CD1c-positive myeloid dendritic cell (primary cell): ENCODE measurements at regions not wholly inside any gene's neighbourhood (a gene's known extent, or its start where the extent isn't known, plus 50 kb on each side); places are given as distances from the start of the nearest gene placed in this dataset.

Experiments
- DNase-seq: peaks from one replicate; pipeline ENCODE4 v3.0.0-alpha.2; 2016; ENCODE audit errors: extremely low spot score

- peak; percentile 55 for DNase-seq
These were observed 154.1 kb upstream of the HS6ST1 start for GRCh38 chr2:128472789-128473174.

GRCh38 chr2:128473175-128474035, 154.7 kb upstream of the HS6ST1 start:
- DNase-seq = peak; percentile 31

GRCh38 chr2:128474036-128474955, 155.6 kb upstream of the HS6ST1 start:
- no peak for DNase-seq

GRCh38 chr2:128474962-128475361, 156.3 kb upstream of the HS6ST1 start:
- DNase-seq = no peak

GRCh38 chr2:128475427-128476211, 157.0 kb upstream of the HS6ST1 start:
- no peak for DNase-seq

- no peak for DNase-seq
These were observed 158.6 kb upstream of the HS6ST1 start for GRCh38 chr2:128477026-128477820.

GRCh38 chr2:128477891-128478290, 159.2 kb upstream of the HS6ST1 start:
- no peak for DNase-seq

- DNase-seq = no peak
These were observed 167.3 kb upstream of the HS6ST1 start for GRCh38 chr2:128485761-128486639.

- no peak for DNase-seq
These were observed 168.1 kb upstream of the HS6ST1 start for GRCh38 chr2:128486640-128487375.

- DNase-seq = no peak
These were observed 169.2 kb upstream of the HS6ST1 start for GRCh38 chr2:128487650-128488387.

- DNase-seq = no peak
These were observed 169.8 kb upstream of the HS6ST1 start for GRCh38 chr2:128488434-128488833.

- DNase-seq = no peak
These were observed 171.0 kb upstream of the HS6ST1 start for GRCh38 chr2:128489526-128490273.

- no peak for DNase-seq
These were observed 171.7 kb upstream of the HS6ST1 start for GRCh38 chr2:128490321-128490720.

GRCh38 chr2:128490881-128491691, 172.4 kb upstream of the HS6ST1 start:
- peak; percentile 33 for DNase-seq

GRCh38 chr2:128491692-128492244, 173.1 kb upstream of the HS6ST1 start:
- DNase-seq = no peak

- DNase-seq = no peak
These were observed 174.5 kb upstream of the HS6ST1 start for GRCh38 chr2:128492966-128493811.
